Fibroblast of skin of right quadriceps (primary cell): ENCODE measurements at regions not wholly inside any gene's neighbourhood (a gene's known extent, or its start where the extent isn't known, plus 50 kb on each side); places are given as distances from the start of the nearest gene placed in this dataset.
"Not testable (repeated sequence)": the region's sequence is repeated elsewhere in the genome, so short reads cannot be mapped to it uniquely, and the experiment has no call there.

Experiments used
- DNase-seq: peaks from one replicate; pipeline ENCODE4 v3.0.0-alpha.2; 2013

DNA sequence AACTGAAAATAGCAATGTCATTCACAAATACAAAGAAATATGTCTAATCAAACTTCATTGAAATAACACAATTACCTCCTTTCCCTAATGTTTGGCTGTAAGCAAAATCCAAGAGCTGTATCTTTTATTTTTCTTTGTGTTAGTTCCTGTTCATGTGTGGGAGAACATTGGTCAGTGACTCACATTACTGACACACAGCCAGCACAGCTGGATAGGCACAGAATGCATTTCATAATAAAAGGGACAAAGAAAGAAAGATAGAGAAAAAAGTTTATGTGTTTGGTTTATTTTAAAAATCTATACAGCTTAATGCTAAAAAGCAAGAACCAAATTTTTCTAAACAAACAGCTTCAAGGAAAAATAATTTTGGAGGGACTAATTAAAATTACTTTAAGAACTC is 185.6 kb upstream of the COL3A1 start:
- peak; percentile 88 for DNase-seq

DNA sequence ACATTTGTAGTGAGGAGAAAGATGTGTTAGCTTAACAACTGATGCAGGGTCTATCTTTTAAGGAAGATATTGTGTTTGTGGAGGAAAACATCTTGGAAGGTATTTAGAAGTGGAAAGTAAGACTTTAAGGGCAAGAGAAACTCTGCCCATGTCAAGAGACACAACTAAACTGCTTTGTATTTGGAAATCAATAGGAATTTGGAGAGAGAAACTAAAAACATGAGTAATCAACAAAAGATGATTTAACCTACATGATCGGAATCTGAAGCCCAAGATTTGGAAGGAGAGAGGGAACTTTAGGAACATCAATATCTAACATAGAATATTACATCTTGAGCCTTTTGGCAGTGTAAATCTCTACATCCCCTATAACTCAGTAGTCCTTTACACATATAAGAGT is 184.2 kb upstream of the COL3A1 start:
- DNase-seq = no peak

DNA sequence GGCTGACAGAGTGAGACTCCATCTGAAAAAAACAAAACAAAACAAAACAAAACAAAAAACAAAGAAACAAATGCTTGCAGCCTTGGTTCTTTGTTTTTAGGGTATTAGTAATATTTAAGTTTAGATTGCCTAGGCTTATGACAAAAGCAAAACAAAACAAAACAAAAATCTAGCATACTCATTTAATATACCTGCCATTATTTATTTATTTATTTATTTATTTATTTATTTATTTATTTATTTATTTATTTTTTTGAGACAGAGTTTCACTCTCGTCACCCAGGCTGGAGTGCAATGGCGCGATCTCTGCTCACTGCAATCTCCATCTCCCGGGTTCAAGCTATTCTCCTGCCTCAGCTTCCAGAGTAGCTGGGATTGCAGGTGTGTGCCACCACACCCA is 179.7 kb upstream of the COL3A1 start:
- DNase-seq = not testable (repeated sequence)

- no peak for DNase-seq
Measured at GRCh38 chr2:188795762-188796161, 178.4 kb upstream of the COL3A1 start.

DNA sequence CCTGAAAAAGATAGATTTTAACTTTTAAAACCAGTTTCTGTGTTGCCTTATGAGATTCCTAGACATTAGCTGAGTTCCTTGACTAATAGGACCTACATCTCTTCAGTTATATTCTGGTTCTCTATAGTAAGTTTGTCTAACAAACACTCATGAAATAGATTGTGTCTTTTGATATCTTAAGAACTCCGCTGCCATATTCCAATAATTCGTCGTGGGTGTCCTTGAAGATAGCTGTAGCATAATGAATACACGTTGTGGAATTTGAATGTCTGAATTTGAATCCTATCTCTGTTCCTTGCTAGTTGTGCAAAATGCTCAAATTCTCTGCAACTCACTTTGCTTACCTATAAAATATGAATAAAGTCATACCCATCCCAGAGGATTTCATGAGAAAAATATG is 176.8 kb upstream of the COL3A1 start:
- no peak for DNase-seq

GRCh38 chr2:188798159-188798558 is 176.0 kb upstream of the COL3A1 start:
- peak; percentile 91 for DNase-seq

GRCh38 chr2:188805219-188805618 is 169.0 kb upstream of the COL3A1 start:
- no peak for DNase-seq

DNA sequence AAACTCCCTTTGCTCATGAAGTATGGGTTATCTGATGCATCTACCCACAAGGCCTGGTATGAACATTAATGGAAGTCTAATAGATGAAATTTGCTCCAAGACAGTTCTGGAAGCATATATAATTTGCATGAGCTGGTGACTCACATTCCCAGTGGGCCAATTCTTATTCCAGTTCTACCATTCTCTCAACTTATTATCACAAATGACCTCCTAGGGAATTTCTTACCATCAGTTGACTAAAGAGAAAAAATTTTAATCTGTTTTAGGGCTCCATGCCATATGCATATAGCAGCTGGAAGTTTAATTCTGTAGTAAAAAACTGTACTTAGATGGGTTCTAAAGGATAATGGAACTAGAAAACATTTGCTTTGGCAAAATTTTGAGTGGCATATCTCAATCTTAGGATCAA is 165.2 kb upstream of the COL3A1 start:
- peak; percentile 98 for DNase-seq

GRCh38 chr2:188810586-188810985 is 163.6 kb upstream of the COL3A1 start:
- DNase-seq = peak; percentile 59

DNA sequence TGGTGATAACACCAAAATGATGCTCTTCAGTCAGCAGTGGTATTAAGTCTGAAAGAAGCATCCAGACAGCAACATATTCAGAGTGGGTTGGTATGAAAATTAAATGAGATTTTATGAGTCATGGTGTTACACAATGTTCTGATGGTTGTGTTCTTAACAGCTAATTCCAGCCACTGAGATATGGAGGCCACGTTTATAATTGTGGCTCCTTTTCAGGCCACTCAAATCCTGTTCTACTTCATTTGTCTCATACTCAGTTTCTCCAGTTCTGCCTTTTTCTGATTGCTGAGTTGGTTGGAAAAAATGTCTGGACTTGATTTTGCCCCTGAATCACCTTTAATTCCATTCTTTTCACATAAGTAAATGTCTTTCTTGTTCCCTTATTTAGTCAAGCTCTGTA is 162.7 kb upstream of the COL3A1 start:
- peak; percentile 81 for DNase-seq

- peak; percentile 88 for DNase-seq
Measured at GRCh38 chr2:188813315-188813714, 160.9 kb upstream of the COL3A1 start.

- DNase-seq = peak; percentile 66
Measured at GRCh38 chr2:188813857-188814256, 160.3 kb upstream of the COL3A1 start.

- DNase-seq = no peak
Measured at GRCh38 chr2:188819011-188819410, 155.2 kb upstream of the COL3A1 start.

- peak; percentile 72 for DNase-seq
Measured at GRCh38 chr2:188819792-188820191, 154.4 kb upstream of the COL3A1 start.

DNA sequence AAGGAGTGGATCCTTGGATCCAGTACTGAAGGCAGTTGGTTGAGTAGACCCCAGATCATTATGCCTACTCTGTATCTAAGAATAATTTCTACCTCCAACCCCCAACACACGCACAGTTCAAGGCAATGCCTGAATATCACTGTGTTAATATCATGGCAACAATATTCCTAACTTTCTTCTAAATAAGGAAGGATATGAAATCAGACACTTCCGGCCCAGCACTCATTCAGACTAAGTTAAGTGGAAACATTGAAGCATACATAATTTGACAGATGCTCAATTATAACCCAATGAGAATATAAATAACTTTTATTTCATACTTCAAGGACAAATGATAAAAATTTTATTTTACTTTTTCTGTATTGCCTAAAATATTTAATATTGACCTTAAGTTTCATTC is 153.6 kb upstream of the COL3A1 start:
- DNase-seq = no peak

- DNase-seq = no peak
Measured at GRCh38 chr2:188824125-188824524, 150.0 kb upstream of the COL3A1 start.

- DNase-seq = no peak
Measured at GRCh38 chr2:188833331-188833730, 140.8 kb upstream of the COL3A1 start.

DNA sequence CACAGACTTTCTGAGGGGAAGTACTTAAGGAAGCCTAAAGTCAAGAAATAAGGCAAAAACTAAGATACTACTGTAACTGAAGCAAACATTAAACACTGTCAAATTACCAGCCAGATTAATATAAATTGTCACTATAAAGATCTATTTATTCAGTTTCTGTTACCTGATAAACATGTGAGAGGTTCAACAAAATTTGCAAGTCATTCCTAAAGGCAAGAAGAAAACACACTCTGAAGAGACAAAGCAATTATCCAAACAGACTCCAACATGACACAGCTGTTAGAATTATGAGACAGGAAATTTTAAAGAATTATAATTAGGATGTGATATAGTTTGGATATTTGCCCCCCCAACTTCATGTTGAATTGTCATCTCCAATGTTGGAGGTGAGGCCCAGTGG is 140.4 kb upstream of the COL3A1 start:
- no peak for DNase-seq

GRCh38 chr2:188835006-188835405 is 139.2 kb upstream of the COL3A1 start:
- no peak for DNase-seq

GRCh38 chr2:188835821-188836220 is 138.4 kb upstream of the COL3A1 start:
- no peak for DNase-seq

- DNase-seq = peak; percentile 41
Measured at GRCh38 chr2:188845692-188846091, 128.5 kb upstream of the COL3A1 start.

GRCh38 chr2:188848887-188849435 is 125.2 kb upstream of the COL3A1 start:
- DNase-seq = no peak

DNA sequence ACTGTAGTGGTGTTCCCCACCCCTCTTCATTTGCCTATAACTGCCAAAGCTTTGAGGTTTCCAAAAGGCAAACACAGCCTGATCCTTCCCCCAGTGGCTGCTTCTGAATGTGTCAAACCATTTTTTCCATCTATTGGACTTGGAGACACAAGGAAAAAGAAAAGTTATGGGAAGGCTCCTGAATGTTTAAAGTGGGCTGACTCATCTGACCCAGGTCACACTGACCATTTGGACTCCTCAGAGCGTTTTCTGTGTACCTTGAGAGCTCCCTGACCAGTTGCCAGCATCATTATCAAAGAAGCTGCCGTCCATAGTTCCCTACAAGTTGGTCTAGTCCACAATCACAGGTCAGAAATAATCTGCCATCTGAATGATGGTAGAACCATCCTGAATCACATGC is 123.4 kb upstream of the COL3A1 start:
- no peak for DNase-seq

- DNase-seq = no peak
Measured at GRCh38 chr2:188851311-188851710, 122.9 kb upstream of the COL3A1 start.

DNA sequence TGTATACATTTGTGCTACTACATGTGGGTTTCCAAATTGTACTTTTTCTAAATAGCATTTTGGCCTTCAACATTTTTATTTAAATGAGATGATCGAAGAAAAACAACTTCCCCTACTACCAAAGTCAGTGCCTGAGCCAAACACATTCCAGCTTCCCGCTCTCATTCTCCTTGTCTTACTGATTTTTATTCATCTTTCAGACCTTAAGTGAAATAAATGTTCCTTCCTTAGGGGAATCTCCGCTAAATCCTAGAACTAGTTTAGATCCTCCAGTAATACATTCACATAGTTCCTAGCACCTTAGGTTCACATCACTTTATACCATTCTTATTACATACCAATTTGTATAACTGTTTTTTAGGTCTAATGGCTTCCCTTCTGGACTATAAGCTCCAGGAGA is 122.3 kb upstream of the COL3A1 start:
- no peak for DNase-seq

- peak; percentile 40 for DNase-seq
Measured at GRCh38 chr2:188852772-188853171, 121.4 kb upstream of the COL3A1 start.
